Astrocyte (in vitro differentiated cells and primary cell): ENCODE measurements at regions not wholly inside any gene's neighbourhood (a gene's known extent, or its start where the extent isn't known, plus 50 kb on each side); places are given as distances from the start of the nearest gene placed in this dataset.

Experiments
- CTCF ChIP-seq: IDR thresholded peaks from 2 replicates; pipeline ENCODE4 v1.5.1; 2011; ENCODE audit warnings: low read depth, mild to moderate bottlenecking, inconsistent platforms, low read length, moderate library complexity; ENCODE audit not compliant: insufficient read depth
- EZH2 ChIP-seq: IDR thresholded peaks from 2 replicates; pipeline ENCODE4 v1.6.1; 2012; ENCODE audit warnings: mild to moderate bottlenecking, low read length, inconsistent platforms; ENCODE audit not compliant: insufficient read depth

- TF ChIP-seq EZH2 (no peak), CTCF (no peak)
Observed at GRCh38 chr9:89748831-89749499, 144.2 kb downstream of the GADD45G start.
